Endodermal cell (in vitro differentiated cells): ENCODE measurements at regions not wholly inside any gene's neighbourhood (a gene's known extent, or its start where the extent isn't known, plus 50 kb on each side); places are given as distances from the start of the nearest gene placed in this dataset.

ENCODE experiments used
- DNase-seq: peaks from one replicate; pipeline ENCODE4 v3.0.0-alpha.2; 2017
- H3K27ac ChIP-seq: 2 replicates; pipeline ENCODE4 v1.5.1; 2013; ENCODE audit warnings: mild to moderate bottlenecking, low read depth, low read length, moderate library complexity
- H3K27me3 ChIP-seq: 2 replicates; pipeline ENCODE4 v1.6.1; 2013; ENCODE audit warnings: mild to moderate bottlenecking, low read length, moderate library complexity; ENCODE audit not compliant: insufficient read depth, control insufficient read depth, poor library complexity, severe bottlenecking
- H3K36me3 ChIP-seq: 2 replicates; pipeline ENCODE4 v1.7.0; 2013; ENCODE audit warnings: mild to moderate bottlenecking, low read length, moderate library complexity; ENCODE audit not compliant: control insufficient read depth, insufficient read depth
- H3K4me1 ChIP-seq: one replicate; pipeline ENCODE4 v1.7.0; 2013; ENCODE audit warnings: low read length; ENCODE audit not compliant: control insufficient read depth, insufficient read depth
- H3K4me3 ChIP-seq: 2 replicates; pipeline ENCODE4 v1.5.1; 2013; ENCODE audit warnings: mild to moderate bottlenecking, low read length, moderate library complexity
- H3K9ac ChIP-seq: 2 replicates; pipeline ENCODE4 v1.6.1; 2013; ENCODE audit warnings: mild to moderate bottlenecking, low read length, moderate library complexity; ENCODE audit not compliant: poor library complexity, severe bottlenecking; ENCODE audit errors: extremely low read depth
- H3K9me3 ChIP-seq: 2 replicates; pipeline ENCODE4 v1.6.1; 2013; ENCODE audit warnings: mild to moderate bottlenecking, low read length, moderate library complexity; ENCODE audit not compliant: control insufficient read depth
- H3K27ac Mint-ChIP-seq: 2 replicates; pipeline ENCODE4 v1.8.0; 2020; ENCODE audit warnings: mixed read lengths
- H3K27me3 Mint-ChIP-seq: 2 replicates; pipeline ENCODE4 v1.8.0; 2021; ENCODE audit warnings: mild to moderate bottlenecking, mixed read lengths; ENCODE audit not compliant: insufficient read depth
- H3K36me3 Mint-ChIP-seq: 2 replicates; pipeline ENCODE4 v1.8.0; 2020; ENCODE audit warnings: low read depth, mixed read lengths
- H3K4me1 Mint-ChIP-seq: 2 replicates; pipeline ENCODE4 v1.8.0; 2020; ENCODE audit warnings: mixed read lengths
- H3K4me3 Mint-ChIP-seq: 2 replicates; pipeline ENCODE4 v1.8.0; 2020; ENCODE audit warnings: mild to moderate bottlenecking, moderate library complexity, mixed read lengths
- H3K9me3 Mint-ChIP-seq: 2 replicates; pipeline ENCODE4 v1.8.0; 2020; ENCODE audit warnings: mild to moderate bottlenecking, mixed read lengths
- WGBS, 2 experiments: methylation state at CpG; one replicate each; pipeline versions ENCODE4 v1.1.5 to v1.1.7; 2013; ENCODE audit warnings: missing lambda C conversion rate in 2 of 2, mixed read lengths in 1 of 2; ENCODE audit not compliant: insufficient coverage in 1 of 2, insufficient read length in 1 of 2; 5-methylcytosine and 5-hydroxymethylcytosine counted together
- TF ChIP-seq, protein P1 (sequence below): fragments of 200-600 bp; sonication (generic); conservative IDR thresholded peaks from 2 replicates; pipeline ENCODE4 v1.5.0; 2021; ENCODE audit warnings: antibody characterized with exemption, mild to moderate bottlenecking

DNA sequence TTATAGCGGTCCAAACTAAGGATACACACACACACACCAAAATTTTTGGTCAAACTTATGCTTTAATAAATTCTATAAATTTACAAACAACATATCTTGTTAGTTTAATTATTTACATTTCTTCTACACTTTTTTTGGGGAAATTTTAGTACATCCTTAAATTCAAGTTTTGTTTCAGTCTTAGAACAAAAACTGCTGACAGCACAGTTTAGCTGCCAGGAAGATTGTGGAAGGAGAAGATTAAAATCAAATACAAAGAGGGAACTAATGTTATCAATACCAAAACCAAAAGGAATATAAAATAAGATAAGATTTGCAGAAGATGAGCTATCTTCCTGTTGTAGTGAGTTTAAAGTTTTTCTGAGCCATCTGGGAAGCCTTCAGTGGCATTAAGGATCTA lies 368.8 kb downstream of the AASDHPPT start:
- Mint-ChIP-seq H3K4me3 (no peak overlapping the region), H3K4me1 (peaks cover 12% of the 10 kb centered on the region), H3K27ac (no peak overlapping the region), H3K9me3 (no peaks in the 10 kb centered on the region), H3K27me3 (no peaks in the 10 kb centered on the region), H3K36me3 (no peaks in the 10 kb centered on the region)
- Histone ChIP-seq H3K27ac (no peak overlapping the region), H3K36me3 (no peaks in the 10 kb centered on the region), H3K4me1 (peaks cover 14% of the 10 kb centered on the region), H3K27me3 (no peaks in the 10 kb centered on the region), H3K9ac (no peak overlapping the region), H3K4me3 (no peak overlapping the region), H3K9me3 (no peaks in the 10 kb centered on the region)
- WGBS, 2 experiments, result 100% methylated on average over 1 of the region's 1 CpG; no CpG with 5 or more reads in 1 of the 2 experiments
- DNase-seq, result no peak
- TF ChIP-seq, protein P1, sequence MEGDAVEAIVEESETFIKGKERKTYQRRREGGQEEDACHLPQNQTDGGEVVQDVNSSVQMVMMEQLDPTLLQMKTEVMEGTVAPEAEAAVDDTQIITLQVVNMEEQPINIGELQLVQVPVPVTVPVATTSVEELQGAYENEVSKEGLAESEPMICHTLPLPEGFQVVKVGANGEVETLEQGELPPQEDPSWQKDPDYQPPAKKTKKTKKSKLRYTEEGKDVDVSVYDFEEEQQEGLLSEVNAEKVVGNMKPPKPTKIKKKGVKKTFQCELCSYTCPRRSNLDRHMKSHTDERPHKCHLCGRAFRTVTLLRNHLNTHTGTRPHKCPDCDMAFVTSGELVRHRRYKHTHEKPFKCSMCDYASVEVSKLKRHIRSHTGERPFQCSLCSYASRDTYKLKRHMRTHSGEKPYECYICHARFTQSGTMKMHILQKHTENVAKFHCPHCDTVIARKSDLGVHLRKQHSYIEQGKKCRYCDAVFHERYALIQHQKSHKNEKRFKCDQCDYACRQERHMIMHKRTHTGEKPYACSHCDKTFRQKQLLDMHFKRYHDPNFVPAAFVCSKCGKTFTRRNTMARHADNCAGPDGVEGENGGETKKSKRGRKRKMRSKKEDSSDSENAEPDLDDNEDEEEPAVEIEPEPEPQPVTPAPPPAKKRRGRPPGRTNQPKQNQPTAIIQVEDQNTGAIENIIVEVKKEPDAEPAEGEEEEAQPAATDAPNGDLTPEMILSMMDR, result no peak

DNA sequence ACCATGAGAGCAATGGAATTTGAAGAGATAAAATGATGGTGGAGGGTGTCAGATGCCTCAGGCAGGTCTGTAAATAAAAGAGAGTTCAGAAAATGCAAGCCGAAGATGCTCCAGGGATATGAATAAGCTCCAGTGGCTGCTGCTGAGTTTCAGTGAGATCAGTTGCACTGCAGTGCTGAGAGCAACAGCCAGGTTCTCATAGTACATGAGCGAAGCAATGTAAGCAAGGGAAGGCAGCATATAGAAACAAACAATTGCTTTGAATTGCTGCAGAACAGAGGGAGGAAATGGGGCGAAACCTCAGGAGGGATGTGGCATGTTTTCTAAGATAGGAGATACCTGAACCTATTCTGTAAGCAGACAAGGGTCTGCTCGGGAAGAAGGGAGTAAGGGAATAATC lies 369.5 kb downstream of the AASDHPPT start:
- H3K4me1 Mint-ChIP-seq, result peaks cover 12% of the 10 kb centered on the region
- no peaks in the 10 kb centered on the region for H3K36me3 Mint-ChIP-seq
- no peak for DNase-seq
- WGBS, 2 experiments, result 81 to 93% methylated on average over 3 to 4 of the region's 4 CpGs
- Histone ChIP-seq H3K4me3 (no peak overlapping the region), H3K9me3 (no peaks in the 10 kb centered on the region), H3K9ac (no peak overlapping the region), H3K27ac (no peak overlapping the region), H3K36me3 (no peaks in the 10 kb centered on the region), H3K4me1 (peaks cover 14% of the 10 kb centered on the region), H3K27me3 (no peaks in the 10 kb centered on the region)
- H3K9me3 Mint-ChIP-seq, result no peaks in the 10 kb centered on the region
- H3K27me3 Mint-ChIP-seq, result no peaks in the 10 kb centered on the region
- H3K4me3 Mint-ChIP-seq, result no peak overlapping the region
- TF ChIP-seq, protein P1, result no peak
- H3K27ac Mint-ChIP-seq, result no peak overlapping the region

DNA sequence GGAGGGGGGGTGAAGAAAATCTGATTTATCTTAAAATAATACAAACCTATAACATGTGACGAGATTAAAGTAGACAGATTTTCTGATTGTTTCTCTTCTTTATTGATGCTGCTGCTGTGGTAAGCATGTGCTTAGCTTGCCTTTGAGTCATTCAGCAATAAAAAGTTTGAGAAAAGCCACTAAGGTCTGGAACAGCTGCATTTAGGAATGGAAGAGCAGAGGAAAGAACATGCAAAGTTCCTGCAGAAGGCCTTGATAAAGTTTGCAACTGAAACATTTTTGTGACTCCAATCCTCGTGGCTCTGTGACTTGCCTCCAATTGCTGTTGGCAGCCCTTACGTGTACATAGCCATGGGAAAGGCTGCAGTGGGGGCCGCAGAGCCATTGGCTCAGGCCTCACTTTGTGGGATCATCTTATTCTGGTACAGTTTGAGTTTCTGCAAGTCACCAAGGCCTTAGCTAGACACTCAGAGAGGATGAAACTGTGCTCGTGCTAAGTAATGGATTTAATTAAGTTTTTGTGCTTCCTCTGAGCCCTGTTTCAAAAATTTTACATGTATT lies 370.2 kb downstream of the AASDHPPT start:
- Mint-ChIP-seq H3K4me1 (peaks cover 12% of the 10 kb centered on the region), H3K9me3 (peaks cover 5% of the 10 kb centered on the region), H3K27ac (no peak overlapping the region), H3K4me3 (no peak overlapping the region), H3K36me3 (no peaks in the 10 kb centered on the region), H3K27me3 (no peaks in the 10 kb centered on the region)
- Histone ChIP-seq H3K27me3 (no peaks in the 10 kb centered on the region), H3K9me3 (peaks cover 2% of the 10 kb centered on the region), H3K4me3 (no peak overlapping the region), H3K4me1 (peaks cover 14% of the 10 kb centered on the region), H3K9ac (no peak overlapping the region), H3K36me3 (no peaks in the 10 kb centered on the region), H3K27ac (no peak overlapping the region)
- TF ChIP-seq, protein P1, result no peak
- WGBS, 2 experiments, result 81 to 85% methylated on average over 3 to 5 of the region's 5 CpGs
- no peak for DNase-seq
